CD1c-positive myeloid dendritic cell (primary cell): ENCODE measurements at regions not wholly inside any gene's neighbourhood (a gene's known extent, or its start where the extent isn't known, plus 50 kb on each side); places are given as distances from the start of the nearest gene placed in this dataset.

Source experiments
- DNase-seq: peaks from one replicate; pipeline ENCODE4 v3.0.0-alpha.2; 2016; ENCODE audit errors: extremely low spot score

DNA sequence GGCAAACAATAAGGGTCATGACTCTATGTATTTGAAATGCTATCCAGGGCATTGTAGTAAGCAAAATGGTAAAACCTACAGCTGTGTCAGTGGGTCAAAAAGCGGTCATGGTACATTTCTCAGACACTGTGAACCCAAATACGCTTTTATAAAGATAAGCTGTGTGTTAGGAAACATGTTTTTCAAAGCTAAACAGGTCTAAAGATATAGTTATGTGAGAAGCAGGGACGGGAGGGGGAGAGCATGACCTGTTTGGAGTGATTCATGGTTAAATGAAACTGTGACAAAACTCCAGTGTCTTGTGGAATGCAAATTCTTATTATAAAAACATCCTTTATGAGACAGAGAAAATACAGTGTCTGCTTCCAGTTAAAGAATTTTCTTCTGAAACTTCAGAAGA lies 205.4 kb upstream of the BMP2 start:
- DNase-seq, result no peak

DNA sequence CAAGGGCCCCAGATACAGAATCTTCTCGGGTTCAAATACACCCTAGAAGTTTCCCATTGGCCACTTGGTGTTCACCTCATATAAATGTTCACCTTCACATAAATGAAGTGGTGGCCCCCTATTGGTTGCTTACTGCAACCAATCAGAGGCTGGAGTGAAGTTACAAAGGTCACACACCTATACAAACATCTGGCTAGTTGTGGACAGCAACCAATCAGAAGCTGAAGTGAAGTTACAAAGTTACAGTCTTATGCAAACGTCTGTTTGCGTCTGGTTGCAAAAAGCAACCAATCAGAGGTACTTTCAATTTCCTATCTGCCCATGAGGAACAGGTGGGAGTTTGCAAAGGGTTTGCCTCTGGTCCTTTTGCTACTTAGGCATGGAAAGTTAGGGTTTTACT lies 206.5 kb upstream of the BMP2 start:
- DNase-seq, result no peak

DNA sequence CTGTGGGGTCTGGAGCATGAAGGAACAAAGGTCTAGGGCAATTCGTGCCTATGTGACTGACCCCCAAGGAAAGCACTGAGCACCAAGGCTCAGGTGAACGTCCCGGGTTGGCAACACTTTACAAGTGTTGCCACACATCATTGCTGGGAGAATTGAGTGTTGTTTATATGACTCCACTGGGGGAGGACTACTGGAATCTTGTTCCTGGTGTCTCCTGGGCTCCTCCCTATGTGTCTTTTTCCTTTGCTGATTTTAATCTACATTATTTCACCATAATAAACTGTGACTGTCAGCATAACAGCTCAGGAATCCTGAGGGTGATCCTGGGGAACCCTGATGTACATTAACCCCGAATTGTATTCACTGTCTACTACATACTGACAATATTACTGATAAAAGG lies 207.7 kb upstream of the BMP2 start:
- DNase-seq, result no peak

DNA sequence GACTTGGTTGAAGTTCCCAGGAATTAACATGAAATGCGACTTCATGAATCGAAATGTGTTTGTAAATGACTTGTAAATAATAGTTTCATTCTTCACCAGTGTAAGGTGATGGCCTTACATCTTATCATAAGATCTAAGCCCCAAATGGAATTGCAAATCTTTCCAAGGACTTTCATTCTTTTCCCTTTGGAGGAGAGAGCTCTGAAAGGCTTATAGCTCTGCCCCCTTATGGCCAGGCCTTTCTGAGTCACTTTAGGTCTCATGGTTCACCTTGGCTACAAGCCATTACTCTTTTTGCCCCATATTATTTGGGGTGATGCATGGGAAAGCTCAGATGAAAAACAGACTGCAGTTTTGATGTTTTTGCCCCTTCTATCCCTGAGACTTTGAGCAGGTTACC lies 209.1 kb upstream of the BMP2 start:
- DNase-seq, result no peak

DNA sequence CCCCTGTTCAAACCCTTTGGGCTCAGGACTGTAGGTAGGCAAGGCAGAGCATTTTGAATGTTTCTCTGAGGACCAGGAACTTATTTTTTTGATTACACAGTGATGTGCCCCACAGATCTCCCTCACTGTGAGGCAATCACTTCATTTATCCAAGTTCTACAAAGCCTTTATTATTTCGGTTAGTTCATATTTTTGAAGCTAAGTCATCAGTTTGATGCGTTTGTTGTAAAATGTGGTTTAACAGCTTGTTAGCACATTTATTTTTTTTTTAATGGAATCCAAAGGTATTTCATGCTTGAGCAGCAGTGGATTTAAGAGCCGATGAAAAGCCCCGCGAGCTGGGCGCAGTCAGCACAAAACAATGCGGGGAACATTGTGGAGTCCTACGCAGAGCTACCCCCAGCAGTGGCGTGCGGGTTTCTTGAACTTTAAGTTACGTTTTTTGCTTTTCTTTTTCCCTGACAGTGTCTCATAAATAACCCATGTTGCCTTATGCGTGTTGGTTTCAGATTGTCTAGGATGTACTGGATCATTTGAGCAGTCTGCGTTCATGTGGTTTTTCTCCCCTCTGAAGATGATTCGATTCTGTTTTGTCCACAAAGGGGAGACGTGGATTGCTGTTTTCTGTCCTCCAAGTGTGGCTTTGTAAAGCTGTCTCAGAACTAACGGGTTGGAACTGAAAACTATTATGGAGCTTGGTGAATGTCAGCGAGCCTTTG lies 233.6 kb upstream of the BMP2 start:
- no peak for DNase-seq

DNA sequence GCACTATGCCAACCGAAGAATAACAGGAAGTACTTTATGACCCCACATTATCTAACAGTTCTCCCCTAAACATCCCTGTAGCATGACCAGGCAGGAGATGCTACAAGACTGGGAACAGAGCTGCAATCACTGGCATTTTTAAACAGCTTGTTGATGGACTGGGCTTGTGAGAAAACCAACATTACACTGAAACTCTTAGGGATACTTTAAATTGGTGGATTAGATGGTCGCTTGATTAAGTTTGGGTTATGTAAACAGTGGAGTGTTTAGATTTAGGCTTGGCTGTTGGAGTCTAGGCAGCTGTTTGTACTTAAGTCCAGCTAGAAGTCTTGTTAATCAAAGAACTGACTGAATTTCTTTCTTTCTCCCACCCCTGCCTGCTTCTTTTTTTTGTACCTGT lies 234.1 kb upstream of the BMP2 start:
- no peak for DNase-seq

DNA sequence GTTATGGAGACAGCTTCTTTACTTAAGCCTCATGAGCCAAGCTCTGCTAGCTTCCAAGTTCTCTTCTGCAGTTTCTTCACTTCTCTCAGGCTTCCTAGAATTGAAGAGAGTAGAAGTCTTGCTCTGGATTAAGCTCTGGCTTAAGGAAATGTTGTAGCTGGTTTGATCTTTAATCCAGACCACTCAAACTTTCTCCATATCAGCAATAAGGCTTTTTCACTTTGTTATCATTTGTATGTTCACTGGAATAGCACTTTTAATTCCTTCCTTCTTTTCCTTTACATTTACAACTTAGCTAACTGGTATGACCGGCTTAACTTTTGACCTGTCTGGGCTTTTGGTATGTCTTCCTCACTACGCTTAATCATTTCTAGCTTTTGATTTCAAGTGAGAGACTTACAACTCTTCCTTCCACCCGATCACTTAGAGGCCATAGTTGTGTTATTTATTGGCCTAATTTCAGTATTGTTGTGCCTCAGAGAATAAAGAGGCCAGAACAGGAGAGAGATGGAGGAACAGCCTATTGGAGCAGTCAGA lies 236.6 kb upstream of the BMP2 start:
- no peak for DNase-seq

DNA sequence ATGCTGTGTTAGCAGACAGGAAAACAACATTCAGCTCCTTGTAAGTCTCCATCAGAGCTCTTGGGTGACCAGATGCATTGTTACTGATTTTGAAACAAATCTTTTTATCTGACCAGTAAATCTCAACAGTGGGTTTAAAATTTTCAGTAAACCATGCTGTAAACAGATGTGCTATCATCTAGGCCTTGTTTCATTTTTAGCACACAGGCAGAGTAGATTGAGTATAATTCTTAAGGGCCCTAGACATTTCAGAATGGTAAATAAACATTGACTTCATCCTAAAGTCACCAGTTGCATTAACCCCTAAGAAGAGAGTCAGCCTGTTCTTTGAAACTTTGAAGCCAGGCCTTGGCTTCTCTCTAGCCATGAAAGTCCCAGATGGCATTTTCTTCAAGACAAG lies 237.2 kb upstream of the BMP2 start:
- no peak for DNase-seq

DNA sequence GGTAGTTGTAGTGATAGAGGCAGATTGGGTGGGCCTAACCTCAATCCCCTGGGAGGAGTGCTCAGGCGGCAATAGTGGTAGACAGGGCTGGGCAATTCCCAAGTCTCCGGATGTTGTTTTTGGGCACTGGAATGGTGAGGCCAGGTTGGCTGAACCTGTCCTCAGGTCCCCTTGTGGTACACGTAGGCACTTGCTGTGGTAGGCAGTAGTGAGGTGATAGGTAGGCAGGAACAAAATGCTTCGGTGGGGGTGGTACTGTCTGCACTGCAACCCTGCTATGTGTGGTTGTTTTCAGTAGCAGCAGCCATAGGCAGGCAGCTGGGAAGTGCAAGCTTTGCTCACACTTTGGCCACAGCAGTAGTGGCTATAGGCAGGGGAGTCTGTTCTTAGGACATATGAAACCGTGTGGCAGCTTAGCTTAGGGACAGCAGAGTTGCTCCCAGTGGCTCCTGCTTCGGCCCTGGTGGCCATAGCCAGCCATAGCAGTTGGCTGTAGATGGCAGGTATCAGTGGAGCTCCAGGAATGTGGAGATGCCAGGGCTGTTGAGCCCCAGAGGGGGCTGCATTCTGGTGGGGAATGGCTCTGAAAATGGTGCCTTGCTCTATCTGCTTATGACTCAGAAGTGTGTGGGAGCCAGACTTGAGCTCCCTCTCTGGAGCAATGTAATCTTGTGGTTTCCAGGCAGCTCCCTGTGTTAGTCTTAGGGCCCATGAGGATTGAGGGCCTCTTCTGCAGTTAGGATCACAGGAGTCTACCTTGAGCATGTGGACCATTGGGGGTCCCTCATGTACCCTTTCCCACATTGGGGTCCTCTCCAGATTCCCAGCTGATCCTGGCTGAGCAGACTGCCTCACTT lies 241.8 kb upstream of the BMP2 start:
- DNase-seq, result no peak

DNA sequence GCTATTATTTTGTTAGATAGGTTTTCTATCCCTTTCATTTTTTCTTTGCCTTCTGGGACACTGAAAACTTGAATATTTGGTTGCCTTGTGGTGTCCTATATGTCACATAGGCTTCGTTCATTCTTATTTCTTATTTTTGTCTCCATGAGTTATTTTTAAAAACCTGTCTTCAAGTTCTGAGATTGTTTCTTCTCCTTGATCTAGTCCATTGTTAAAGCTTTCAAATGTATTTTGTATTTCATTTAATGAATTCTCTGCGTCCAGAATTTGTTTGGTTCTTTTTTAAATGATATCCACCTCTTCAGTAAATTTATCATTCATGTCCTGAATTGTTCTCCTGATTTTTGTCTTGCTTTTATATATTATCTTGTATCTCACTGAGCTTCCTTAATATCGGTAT lies 243.2 kb upstream of the BMP2 start:
- DNase-seq, result no peak

DNA sequence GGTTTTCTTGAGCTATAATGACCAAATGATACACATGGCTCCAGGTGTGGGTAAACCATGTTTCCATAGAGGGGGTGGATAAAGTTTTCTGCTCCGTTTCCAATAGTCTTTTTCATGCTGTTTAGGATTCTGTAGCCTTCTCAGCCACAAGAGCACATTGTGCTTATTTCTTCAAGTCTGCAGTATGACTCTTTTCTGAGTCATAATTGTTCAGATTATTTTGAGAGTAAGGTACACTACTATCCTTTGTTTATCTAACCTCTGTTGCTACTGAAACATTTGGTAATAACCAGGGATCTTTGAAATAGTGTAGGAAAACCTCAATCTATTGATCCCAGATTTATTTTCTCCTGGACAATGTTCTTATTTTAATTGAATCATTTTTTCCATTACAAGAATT lies 247.9 kb upstream of the BMP2 start:
- no peak for DNase-seq

DNA sequence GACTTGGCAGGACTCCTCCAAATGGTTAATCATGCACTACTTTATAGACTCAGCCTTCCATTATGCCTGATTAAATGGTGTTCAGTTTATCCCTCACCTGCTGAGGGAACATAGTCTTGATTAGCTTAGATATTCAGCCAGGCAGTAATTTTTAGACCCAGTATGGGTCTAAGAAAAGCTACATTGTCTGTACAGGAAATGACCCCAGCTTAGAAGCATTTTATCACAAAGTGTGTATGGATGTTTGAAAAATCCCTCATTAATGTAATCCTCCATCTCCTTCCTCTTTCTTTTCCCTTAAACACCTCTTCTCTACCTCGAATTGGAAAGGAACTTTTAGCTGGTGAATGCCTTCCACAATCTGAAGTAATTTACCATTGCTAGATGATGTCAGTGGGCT lies 252.2 kb upstream of the BMP2 start:
- no peak for DNase-seq

DNA sequence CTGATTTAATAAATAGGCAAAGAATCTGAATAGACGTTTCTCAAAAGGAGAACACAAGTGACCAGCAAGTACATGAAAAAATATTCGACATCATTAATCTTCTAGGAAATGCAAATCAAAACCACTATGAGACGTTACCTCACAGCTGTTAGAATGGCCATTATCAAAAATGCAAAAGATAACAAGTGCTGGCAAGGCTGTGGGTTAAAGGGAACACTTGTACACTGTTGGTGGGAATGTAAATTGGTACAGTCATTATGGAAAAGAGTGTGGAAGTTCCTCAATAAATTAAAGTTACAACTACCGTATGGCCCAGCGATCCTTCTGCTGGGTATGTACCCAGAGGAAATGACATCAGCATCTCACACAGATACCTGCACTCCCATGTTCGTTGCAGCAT lies 253.9 kb upstream of the BMP2 start:
- no peak for DNase-seq

DNA sequence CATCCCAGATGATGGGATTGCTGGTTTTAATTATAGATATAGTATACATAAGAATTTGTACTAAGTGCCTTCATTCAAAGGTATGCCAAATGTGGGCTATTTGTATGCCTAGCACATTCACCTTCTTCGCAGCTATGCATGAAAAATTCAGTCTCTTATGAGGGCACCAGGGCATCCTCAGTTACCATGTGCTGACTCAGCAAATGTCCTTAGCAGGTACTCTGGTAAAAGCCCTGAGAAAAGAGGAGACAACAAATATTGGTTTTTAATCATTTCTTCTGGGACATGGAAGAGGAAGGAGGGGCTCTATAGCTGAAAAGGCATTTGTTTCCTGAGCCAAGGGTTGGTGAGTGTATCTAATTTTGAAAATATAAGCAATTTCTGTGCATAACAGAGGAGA lies 258.1 kb upstream of the BMP2 start:
- DNase-seq, result no peak

DNA sequence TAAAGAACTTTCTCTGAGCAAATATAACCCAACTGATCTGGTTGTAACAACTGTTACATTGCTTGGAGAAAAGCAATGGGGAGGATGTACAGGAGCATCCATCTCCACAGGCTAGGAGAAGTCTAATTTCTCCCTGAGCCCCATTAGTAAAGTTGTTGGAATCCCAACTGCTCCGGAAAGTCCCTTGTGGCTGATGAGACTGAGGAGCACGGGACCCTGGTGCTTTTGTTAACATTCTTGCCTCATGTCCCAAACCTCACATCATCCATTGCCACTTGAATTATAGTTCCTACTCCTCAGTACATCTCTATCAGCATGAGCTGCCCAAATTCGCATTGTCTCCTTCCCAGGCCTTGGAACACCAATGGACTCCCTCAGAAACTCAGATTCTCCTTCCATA lies 260.6 kb upstream of the BMP2 start:
- no peak for DNase-seq

DNA sequence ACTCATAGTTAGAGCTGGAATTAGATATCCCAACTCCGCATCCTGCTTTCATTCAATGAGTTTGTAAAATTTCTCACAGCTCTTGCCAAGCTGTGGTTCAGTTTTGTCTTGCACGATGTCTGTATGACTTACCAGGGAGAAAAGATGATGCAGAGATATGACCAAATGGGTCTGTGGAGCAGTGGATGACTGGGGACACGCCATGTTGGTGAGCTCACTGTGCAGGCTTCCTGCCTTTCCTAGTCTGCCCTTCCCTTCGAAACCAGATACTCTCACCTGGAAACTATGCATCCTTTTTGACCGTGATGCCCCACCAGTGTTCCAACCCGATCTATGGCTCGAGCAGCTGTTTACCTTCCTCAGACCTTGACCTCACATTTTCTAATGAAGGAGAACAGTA lies 262.7 kb upstream of the BMP2 start:
- DNase-seq, result no peak

DNA sequence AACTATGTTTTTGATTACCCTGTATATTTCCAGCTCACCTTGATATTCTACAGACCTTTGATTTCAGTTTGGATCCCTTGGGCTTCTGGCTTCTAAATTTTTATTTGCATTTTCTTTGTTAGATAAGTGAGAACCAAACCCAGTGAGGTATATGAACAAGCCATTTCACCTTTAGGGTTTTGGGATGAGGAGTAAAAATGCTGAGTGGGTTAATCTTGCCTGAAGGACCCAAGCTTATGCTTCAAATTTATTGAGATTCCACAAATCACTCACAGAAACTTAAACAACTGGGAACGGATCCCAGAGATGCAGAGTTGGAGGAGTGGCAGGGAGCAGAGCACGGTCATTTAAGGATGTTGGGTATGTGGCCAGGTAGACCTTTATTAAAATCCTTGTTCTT lies 263.3 kb upstream of the BMP2 start:
- no peak for DNase-seq

DNA sequence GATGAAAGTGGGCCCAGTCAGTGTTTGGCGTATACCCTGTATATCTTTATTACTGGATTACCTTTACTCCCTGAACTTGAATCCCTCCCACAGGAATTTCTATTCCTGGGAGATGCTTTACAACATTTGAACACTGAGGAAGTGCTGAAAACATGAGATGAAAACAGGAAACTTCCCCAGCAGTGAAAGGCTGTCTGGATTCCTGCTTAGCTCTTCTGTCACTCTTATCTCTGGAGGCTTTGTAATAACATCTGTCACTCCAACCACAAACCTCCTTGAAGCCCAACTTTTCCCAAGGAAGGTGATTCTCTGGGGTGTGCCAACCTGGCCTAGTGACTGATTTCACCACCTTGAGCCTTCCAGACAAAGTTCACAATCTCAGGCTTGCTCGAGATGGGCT lies 264.5 kb upstream of the BMP2 start:
- no peak for DNase-seq

DNA sequence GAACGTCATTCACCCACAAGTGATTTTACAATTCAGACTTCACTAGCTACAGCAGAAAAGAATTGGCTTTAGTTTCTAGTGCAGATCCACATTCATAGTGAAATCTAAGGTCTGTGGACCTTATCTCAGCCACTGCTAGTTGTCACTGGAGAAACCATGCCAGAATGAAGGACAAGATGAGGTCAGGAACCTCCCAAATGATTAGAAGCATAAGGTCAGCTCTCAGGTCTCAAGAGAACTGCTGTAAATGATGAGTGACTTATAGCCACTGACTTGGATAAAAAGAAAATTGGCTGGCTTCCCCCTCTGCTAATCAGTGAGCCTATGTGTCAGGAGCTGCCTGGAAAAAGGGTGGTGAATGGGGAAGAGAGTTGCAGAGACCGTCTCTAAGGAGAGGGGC lies 265.3 kb upstream of the BMP2 start:
- DNase-seq, result no peak

DNA sequence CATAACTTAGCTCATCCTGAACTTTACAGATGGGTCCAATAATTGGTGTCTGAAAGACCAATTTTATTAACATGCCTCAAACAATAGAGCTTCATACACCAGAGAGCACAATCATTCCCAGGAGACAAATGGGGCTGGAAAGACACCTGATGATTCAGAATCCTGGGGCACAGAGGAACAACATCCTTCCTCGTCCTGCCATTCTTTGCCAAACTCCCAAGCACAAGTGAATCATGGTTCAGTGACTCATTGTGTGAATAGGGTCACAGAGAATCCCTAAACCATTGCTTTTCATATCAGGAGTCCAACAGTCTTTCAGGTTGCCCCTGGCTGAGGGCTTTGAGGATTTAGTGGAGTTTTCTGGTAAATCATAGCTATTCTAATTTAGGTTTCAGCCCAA lies 266.4 kb upstream of the BMP2 start:
- DNase-seq, result no peak

DNA sequence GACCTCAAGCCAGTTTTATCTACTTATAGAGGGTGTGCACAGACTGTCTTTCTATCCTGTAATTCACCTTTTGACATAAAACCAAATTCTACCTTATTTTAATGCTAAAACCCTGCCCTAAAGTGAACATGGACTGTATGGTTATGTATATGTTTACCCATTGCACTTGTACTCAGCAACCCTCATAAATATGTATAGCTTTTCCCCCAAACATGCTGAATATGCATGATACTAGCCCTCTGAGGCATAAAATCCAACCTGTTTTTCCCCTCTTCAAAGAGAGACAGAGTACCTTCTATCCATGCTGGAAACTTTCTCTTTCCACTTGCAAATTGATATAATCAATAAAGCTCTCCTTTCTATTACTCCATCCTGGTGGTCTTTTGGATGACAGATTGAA lies 267.9 kb upstream of the BMP2 start:
- no peak for DNase-seq

DNA sequence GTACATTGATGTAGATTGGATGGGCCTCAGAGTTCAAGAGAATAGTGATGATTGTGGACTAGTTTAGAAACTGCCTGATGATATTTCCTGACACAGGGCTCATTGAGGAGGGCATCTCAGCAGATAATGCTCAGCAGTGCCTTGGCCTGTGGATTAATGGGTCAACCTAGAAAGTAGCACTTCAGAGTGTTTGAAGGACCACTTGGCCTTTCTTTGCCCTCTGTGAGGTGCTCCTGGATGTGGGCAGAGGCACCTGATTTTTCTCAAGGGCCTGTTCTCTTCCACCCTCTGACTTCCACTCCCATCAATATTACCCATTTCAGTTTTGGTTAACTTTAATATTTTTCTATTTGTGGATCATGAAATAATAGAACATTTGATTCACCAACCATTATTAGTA lies 270.6 kb upstream of the BMP2 start:
- DNase-seq, result no peak

DNA sequence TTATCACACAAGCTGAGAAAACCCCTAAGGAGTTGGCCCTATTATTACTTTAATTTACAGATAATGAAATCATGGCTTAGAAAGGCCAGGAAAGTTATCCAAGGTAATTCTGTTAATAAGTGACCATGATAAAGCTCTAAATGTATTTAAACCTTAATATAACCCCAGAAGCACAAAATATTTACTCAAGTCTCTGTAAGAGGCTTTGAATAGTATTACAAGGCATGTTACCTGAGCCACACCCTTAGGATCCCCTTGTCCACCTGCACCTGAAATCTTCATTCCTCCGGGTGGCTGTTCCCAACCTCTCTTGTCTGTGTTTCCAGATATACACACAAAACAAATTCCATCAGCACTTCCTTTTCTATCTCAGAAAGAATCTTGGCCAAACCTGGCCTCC lies 271.6 kb upstream of the BMP2 start:
- DNase-seq, result no peak
